ENCODE measurements at regions not wholly inside any gene's neighbourhood (a gene's known extent, or its start where the extent isn't known, plus 50 kb on each side); places are given as distances from the start of the nearest gene placed in this dataset.

GRCh38 chr12:85676816-85677749, 159.1 kb downstream of the RASSF9 start:
- TF ChIP-seq CTCF (IDR thresholded peaks at IDR 0.05; ENCODE audit: extremely low read depth in 1 of 2, insufficient read depth in 1 of 2, low read depth in 1 of 2, low read length in 2 of 2): no peak
- no peak for TF ChIP-seq EZH2 (IDR thresholded peaks at IDR 0.05; ENCODE audit: borderline replicate concordance, low read depth, low read length, severe bottlenecking)
- TF ChIP-seq POLR2AphosphoS5 (IDR thresholded peaks at IDR 0.05; ENCODE audit: insufficient read depth, low read depth, low read length): no peak
- TF ChIP-seq, protein P1, sequence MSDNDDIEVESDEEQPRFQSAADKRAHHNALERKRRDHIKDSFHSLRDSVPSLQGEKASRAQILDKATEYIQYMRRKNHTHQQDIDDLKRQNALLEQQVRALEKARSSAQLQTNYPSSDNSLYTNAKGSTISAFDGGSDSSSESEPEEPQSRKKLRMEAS (IDR thresholded peaks at IDR 0.05; ENCODE audit: insufficient read depth, insufficient read length): no peak
- TF ChIP-seq POLR2A (IDR thresholded peaks at IDR 0.05; ENCODE audit: low read depth, low read length): no peak
- TF ChIP-seq MYC (IDR thresholded peaks at IDR 0.05; ENCODE audit: low read depth, low read length): no peak
- no peak for TF ChIP-seq GATA2 (IDR thresholded peaks at IDR 0.05; ENCODE audit: insufficient read depth, insufficient read length, low read depth, low read length)
